Jurkat, Clone E6-1 (cell line): ENCODE measurements at regions not wholly inside any gene's neighbourhood (a gene's known extent, or its start where the extent isn't known, plus 50 kb on each side); places are given as distances from the start of the nearest gene placed in this dataset.

Source experiments
- DNase-seq: peaks from one replicate; pipeline ENCODE4 v3.0.0-alpha.2; 2011; ENCODE audit warnings: low read depth, low spot score
- H3K4me3 ChIP-seq: 2 replicates; pipeline ENCODE4 v1.5.1; 2011; ENCODE audit warnings: mild to moderate bottlenecking, low read length, control low read depth, moderate library complexity

GRCh38 chr12:88790231-88790630 is 210.0 kb upstream of the KITLG start:
- no peak for DNase-seq
- H3K4me3 ChIP-seq = no peak overlapping the region

GRCh38 chr12:88784166-88784565 is 203.9 kb upstream of the KITLG start:
- DNase-seq = no peak
- H3K4me3 ChIP-seq = no peak overlapping the region

- DNase-seq = no peak
- no peak overlapping the region for H3K4me3 ChIP-seq
Measured at GRCh38 chr12:88782351-88782750, 202.1 kb upstream of the KITLG start.

- no peak for DNase-seq
- H3K4me3 ChIP-seq = no peak overlapping the region
Measured at GRCh38 chr12:88781909-88782308, 201.6 kb upstream of the KITLG start.

GRCh38 chr12:88778064-88778463 is 197.8 kb upstream of the KITLG start:
- H3K4me3 ChIP-seq = no peak overlapping the region
- no peak for DNase-seq

- no peak overlapping the region for H3K4me3 ChIP-seq
- no peak for DNase-seq
Measured at GRCh38 chr12:88775742-88776151, 195.5 kb upstream of the KITLG start.

GRCh38 chr12:88767699-88768098 is 187.4 kb upstream of the KITLG start:
- H3K4me3 ChIP-seq = no peak overlapping the region
- no peak for DNase-seq

GRCh38 chr12:88764781-88765480 is 184.7 kb upstream of the KITLG start:
- H3K4me3 ChIP-seq = no peak overlapping the region
- no peak for DNase-seq

GRCh38 chr12:88763536-88764100 is 183.3 kb upstream of the KITLG start:
- no peak for DNase-seq
- H3K4me3 ChIP-seq = no peak overlapping the region

GRCh38 chr12:88758176-88758575 is 177.9 kb upstream of the KITLG start:
- DNase-seq = no peak
- H3K4me3 ChIP-seq = no peak overlapping the region

- H3K4me3 ChIP-seq = no peak overlapping the region
- no peak for DNase-seq
Measured at GRCh38 chr12:88756917-88757316, 176.6 kb upstream of the KITLG start.

- H3K4me3 ChIP-seq = no peak overlapping the region
- no peak for DNase-seq
Measured at GRCh38 chr12:88756153-88756552, 175.9 kb upstream of the KITLG start.

- no peak overlapping the region for H3K4me3 ChIP-seq
- DNase-seq = no peak
Measured at GRCh38 chr12:88753707-88754106, 173.4 kb upstream of the KITLG start.

GRCh38 chr12:88753066-88753465 is 172.8 kb upstream of the KITLG start:
- DNase-seq = no peak
- H3K4me3 ChIP-seq = no peak overlapping the region

GRCh38 chr12:88752183-88752582 is 171.9 kb upstream of the KITLG start:
- H3K4me3 ChIP-seq = no peak overlapping the region
- no peak for DNase-seq

- DNase-seq = no peak
- no peak overlapping the region for H3K4me3 ChIP-seq
Measured at GRCh38 chr12:88750867-88751543, 170.7 kb upstream of the KITLG start.

- no peak overlapping the region for H3K4me3 ChIP-seq
- no peak for DNase-seq
Measured at GRCh38 chr12:88746386-88746785, 166.1 kb upstream of the KITLG start.

- H3K4me3 ChIP-seq = no peak overlapping the region
- no peak for DNase-seq
Measured at GRCh38 chr12:88743946-88744685, 163.8 kb upstream of the KITLG start.

GRCh38 chr12:88737838-88738472 is 157.7 kb upstream of the KITLG start:
- H3K4me3 ChIP-seq = no peak overlapping the region
- no peak for DNase-seq

GRCh38 chr12:88736031-88736430 is 155.8 kb upstream of the KITLG start:
- DNase-seq = no peak
- H3K4me3 ChIP-seq = no peak overlapping the region
